Left ventricle myocardium superior (tissue), 1 donor: ENCODE measurements at regions not wholly inside any gene's neighbourhood (a gene's known extent, or its start where the extent isn't known, plus 50 kb on each side); places are given as distances from the start of the nearest gene placed in this dataset.

Source experiments
- ATAC-seq: fragments of 200-7000 bp; cut with Tn5 transposase; one replicate; pipeline ENCODE4 v1.9.1; 2020; ENCODE audit warnings: mild to moderate bottlenecking, moderate library complexity
- DNase-seq: peaks from one replicate; pipeline ENCODE4 v3.0.0-alpha.2; 2020
- intact Hi-C: fragments of 100-400 bp; cut with micrococcal nuclease; formaldehyde crosslinking; loops from one replicate; pipeline ENCODE4 v1.11.0; 2022
- donor health status: DM: no; HTN: yes; CAD: no; lungs with severe emphysema.

GRCh38 chr7:49228426-49229098, 304.2 kb downstream of the CDC14C start:
- intact Hi-C loops, result no loop called here
- DNase-seq, result no peak
- ATAC-seq, result no peak

GRCh38 chr7:49229246-49229645, 304.9 kb downstream of the CDC14C start:
- DNase-seq (no peak), ATAC-seq (no peak)
- intact Hi-C loops, result no loop called here

GRCh38 chr7:49243521-49243920, 319.2 kb downstream of the CDC14C start:
- ATAC-seq (no peak), DNase-seq (no peak)
- intact Hi-C loops, result no loop called here

DNA sequence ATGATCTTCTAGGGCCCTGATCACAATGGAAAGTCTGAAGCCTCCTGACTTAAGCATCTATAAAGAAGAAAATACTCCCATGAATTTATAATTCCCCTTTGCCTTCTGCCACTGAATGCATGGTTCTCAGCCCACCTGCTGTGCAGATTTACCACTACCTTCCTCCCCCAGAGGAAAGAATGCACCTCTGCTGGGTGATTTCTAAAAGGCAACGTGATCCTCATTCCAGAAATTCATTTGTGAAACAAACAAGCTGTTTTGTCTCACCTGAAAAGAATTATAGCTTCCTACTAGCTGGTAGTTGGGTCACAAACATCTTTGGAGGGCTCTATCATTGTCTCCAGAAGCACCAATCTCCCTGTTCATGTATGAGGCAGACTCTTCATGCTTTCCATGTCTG, 320.2 kb downstream of the CDC14C start:
- DNase-seq (no peak), ATAC-seq (no peak)
- intact Hi-C loops, result no loop called here

DNA sequence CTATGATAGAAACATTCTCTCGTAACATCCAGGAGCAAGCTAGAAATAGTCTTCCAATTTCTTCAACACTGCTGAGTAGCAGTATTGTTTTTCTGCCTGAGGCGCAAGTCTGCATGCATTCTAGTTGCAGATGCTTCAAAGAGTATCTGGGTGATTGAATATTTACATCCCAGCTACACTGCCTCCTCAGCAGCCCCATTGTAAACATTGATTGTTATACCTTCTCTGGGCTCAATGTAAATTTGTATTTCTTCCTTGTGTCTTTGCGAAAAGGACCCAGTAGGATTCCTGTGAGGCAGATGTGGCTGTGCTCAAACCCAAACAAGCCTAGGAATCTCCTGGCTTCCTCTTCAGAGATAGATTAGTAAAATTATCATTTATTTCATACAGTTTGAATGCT, 320.7 kb downstream of the CDC14C start:
- ATAC-seq (no peak), DNase-seq (no peak)
- intact Hi-C loops, result no loop called here

GRCh38 chr7:49247759-49248158, 323.4 kb downstream of the CDC14C start:
- ATAC-seq, result no peak
- no peak for DNase-seq
- intact Hi-C loops, result no loop called here

- ATAC-seq (no peak), DNase-seq (no peak)
- intact Hi-C loops, result no loop called here
Observed at GRCh38 chr7:49255054-49255453, 330.7 kb downstream of the CDC14C start.

- intact Hi-C loops, result no loop called here
- no peak for ATAC-seq
- DNase-seq, result no peak
Observed at GRCh38 chr7:49260538-49260937, 336.2 kb downstream of the CDC14C start.

DNA sequence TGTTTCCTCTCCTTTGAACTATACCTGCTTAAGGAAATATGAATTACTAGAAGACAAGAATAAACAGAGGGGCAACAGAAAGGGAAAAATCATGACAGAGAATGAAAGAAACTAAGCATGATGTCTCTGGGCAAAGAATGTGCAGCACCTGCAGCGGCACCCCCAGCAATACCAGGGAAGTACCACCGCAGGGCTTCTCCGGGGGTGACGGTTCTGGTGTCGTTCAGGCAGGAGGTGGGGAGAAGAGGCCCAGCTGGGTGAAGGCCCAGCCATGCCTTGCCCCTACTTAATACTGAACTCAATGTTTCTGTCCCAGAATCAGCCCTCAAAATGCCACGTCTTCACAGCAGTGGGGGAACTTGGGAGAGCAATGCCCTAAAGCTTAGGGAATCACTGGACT, 337.6 kb downstream of the CDC14C start:
- intact Hi-C loops, result no loop called here
- DNase-seq, result no peak
- ATAC-seq, result no peak

DNA sequence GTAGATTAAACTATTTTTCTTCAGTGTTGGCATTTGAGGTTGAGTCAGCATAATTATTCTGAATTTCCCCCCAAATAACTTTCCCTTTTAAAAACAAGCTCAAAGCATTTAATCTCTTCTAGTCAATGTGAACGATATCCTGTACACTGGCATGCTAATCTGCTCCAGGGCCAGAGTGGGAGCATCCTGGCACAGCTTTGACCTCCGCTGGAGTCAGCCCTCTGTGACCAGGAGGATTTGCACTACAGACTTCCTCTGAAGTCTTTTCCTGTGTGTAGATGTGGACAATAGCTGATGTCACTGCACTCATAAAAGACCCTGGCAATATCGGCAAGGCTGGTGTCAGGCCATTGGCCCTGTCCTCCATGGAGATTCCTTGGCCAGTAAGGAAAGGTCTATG, 340.2 kb downstream of the CDC14C start:
- ATAC-seq (no peak), DNase-seq (no peak)
- intact Hi-C loops, result no loop called here

GRCh38 chr7:49273897-49274296, 349.6 kb downstream of the CDC14C start:
- ATAC-seq, result no peak

GRCh38 chr7:49279891-49280290, 355.5 kb downstream of the CDC14C start:
- intact Hi-C loops, result no loop called here
- ATAC-seq (no peak), DNase-seq (no peak)

More at GRCh38 chr7:49273897-49274296, 349.6 kb downstream of the CDC14C start:
- DNase-seq, result no peak
- intact Hi-C loops, result no loop called here

GRCh38 chr7:49287653-49288052, 363.3 kb downstream of the CDC14C start:
- no peak for DNase-seq
- ATAC-seq, result no peak
- intact Hi-C loops, result no loop called here

- no peak for DNase-seq
- ATAC-seq, result no peak
- intact Hi-C loops, result no loop called here
Observed at GRCh38 chr7:49294611-49295010, 370.3 kb downstream of the CDC14C start.

- intact Hi-C loops, result no loop called here
- no peak for DNase-seq
- no peak for ATAC-seq
Observed at GRCh38 chr7:49295146-49295545, 370.8 kb downstream of the CDC14C start.

GRCh38 chr7:49297958-49298357, 373.6 kb downstream of the CDC14C start:
- no peak for DNase-seq
- ATAC-seq, result no peak
- intact Hi-C loops, result no loop called here

DNA sequence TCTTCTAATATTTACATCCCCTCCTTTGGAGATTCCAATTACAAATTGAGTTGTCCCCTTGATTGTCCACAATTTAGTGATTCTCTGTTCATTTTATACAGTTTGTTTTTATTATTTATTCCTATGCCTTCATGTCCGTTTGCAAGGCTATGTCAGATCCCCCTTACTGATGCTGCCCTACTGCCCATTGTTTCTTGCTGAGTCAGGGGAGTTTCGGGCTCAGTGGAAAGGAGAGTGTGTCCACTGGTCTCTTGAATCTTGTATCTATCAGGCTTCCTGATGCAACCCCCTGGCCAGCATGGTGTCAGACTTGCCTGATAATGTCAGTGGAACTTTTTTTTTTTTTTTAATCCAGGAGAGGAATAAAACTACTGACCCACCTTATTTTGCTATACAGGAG, 384.4 kb downstream of the CDC14C start:
- intact Hi-C loops, result no loop called here
- no peak for ATAC-seq
- no peak for DNase-seq

DNA sequence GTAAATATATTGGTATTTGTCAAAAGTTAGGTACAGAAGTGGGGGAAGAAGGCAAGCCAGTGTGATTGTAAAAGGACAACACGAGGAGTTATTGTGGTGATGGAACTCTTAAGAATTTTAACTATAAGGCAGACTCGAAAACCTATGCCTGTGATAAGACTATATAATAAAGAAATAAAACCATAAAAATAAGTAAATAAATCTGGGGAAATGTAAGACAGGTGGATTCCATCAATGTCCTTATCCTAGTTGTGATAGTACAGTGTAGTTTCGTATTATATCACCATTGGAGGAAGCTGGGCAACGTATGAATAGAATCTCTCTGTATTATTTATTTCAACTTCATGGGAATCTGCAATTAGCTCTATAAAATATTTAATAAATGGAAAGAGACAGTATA, 395.7 kb downstream of the CDC14C start:
- ATAC-seq (no peak), DNase-seq (no peak)
- intact Hi-C loops, result no loop called here

DNA sequence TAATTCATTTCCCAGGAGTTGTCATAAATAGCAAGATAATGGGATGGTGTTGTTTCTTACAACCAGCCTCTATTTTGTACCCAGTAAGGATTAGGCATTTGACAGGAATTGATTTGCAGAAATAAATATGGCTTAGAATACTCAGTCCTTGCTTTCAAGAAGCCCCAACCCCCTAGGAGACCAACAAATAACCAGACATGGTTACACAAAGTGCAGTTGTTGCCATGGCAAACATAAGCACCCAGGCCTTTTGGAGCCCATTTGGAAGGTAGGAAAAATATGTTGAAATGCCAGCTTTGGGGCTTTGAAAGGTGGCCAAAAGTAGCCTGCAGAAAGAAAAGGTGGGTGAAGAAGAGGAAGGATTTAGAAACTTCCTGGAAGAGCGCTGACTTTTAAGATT, 397.5 kb downstream of the CDC14C start:
- intact Hi-C loops, result no loop called here
- ATAC-seq, result no peak
- DNase-seq, result no peak

DNA sequence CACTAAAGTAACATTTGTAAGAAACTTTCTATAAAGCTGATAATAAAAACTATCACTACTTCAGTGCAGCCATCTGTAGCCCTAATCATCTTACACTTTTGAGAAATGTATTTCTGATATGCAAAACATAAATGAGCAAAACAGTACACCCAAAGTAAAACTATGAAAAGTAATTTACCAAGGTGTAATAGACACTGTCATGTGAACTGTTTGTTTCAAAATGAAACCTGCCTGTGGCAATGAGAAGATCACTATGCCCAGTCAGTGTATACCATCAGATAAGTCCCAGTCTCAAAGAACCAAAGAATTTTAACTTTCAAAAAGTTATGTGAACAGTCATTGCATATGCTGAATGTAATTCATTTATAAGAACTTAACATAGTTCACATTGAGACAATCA, 398.1 kb downstream of the CDC14C start:
- ATAC-seq (no peak), DNase-seq (no peak)
- intact Hi-C loops, result no loop called here

- DNase-seq (no peak), ATAC-seq (no peak)
- intact Hi-C loops, result no loop called here
Observed at GRCh38 chr7:49324040-49324439, 399.7 kb downstream of the CDC14C start.

- intact Hi-C loops, result no loop called here
- ATAC-seq, result no peak
- no peak for DNase-seq
Observed at GRCh38 chr7:49324707-49325106, 400.4 kb downstream of the CDC14C start.
